SK-N-SH (cell line): ENCODE measurements at regions not wholly inside any gene's neighbourhood (a gene's known extent, or its start where the extent isn't known, plus 50 kb on each side); places are given as distances from the start of the nearest gene placed in this dataset.

Experiments
- CHD2 ChIP-seq: fragments of 150-350 bp; IDR thresholded peaks from 2 replicates; pipeline ENCODE4 v1.6.1; 2018; ENCODE audit warnings: low read length; ENCODE audit not compliant: partially characterized antibody
- CTCF ChIP-seq: fragments of 200-600 bp; sonication (generic); IDR thresholded peaks from 2 replicates; pipeline ENCODE4 v1.6.1; 2017; ENCODE audit warnings: antibody characterized with exemption, mild to moderate bottlenecking, moderate library complexity
- EZH2phosphoT487 ChIP-seq: fragments of 200-600 bp; sonication (generic); IDR thresholded peaks from 2 replicates; pipeline ENCODE4 v1.6.1; 2017; ENCODE audit warnings: low read depth, mixed run types, mild to moderate bottlenecking, antibody characterized with exemption, moderate library complexity, borderline replicate concordance
- FOXM1 ChIP-seq: IDR thresholded peaks from 2 replicates; pipeline ENCODE4 v1.4.0; 2012; ENCODE audit warnings: low read depth, mild to moderate bottlenecking
- TAF1 ChIP-seq: IDR thresholded peaks from 2 replicates; pipeline ENCODE4 v1.6.1; 2012; ENCODE audit warnings: low read depth, mild to moderate bottlenecking, low read length, moderate library complexity, borderline replicate concordance

DNA sequence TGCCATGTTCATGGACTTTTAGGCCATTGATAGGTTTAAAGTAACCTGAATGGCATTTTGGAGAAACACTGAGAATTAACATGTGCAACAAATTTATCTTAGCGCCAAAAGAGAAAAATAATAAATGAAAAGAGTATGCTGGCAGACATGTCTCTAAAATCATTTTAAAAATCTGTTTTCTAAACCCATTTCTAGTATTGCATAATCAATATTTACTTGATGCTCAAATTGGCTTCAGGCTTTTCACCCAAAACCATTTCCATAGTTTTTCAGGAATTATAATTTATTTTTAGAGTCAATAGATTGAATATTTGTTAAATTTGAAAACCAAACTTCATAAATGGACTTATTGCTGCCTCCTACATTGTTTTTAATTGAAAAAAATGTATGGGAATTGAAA is 423.0 kb downstream of the PLOD2 start:
- no peak for TF ChIP-seq CTCF
- no peak for TF ChIP-seq FOXM1
- TF ChIP-seq TAF1: no peak
- no peak for TF ChIP-seq CHD2
- TF ChIP-seq EZH2phosphoT487: no peak
